Vagina (tissue), 2 donors: ENCODE measurements at regions not wholly inside any gene's neighbourhood (a gene's known extent, or its start where the extent isn't known, plus 50 kb on each side); places are given as distances from the start of the nearest gene placed in this dataset.

ENCODE experiments used
- DNase-seq, 2 donors: peaks; one replicate each; pipeline ENCODE4 v3.0.0-alpha.2; 2017; ENCODE audit errors: extremely low spot score in 2 of 2
- H3K27ac ChIP-seq: fragments of 200-600 bp; sonication (generic); one replicate; pipeline ENCODE4 v1.5.1; 2019
- H3K27me3 ChIP-seq: fragments of 200-600 bp; sonication (generic); one replicate; pipeline ENCODE4 v1.5.1; 2019
- H3K36me3 ChIP-seq, 2 donors: fragments of 200-600 bp; sonication (generic); one replicate each; pipeline ENCODE4 v1.5.1; 2017 to 2019
- H3K4me1 ChIP-seq: fragments of 200-600 bp; sonication (generic); one replicate; pipeline ENCODE4 v1.5.1; 2019
- H3K4me3 ChIP-seq, 2 donors: fragments of 200-600 bp; sonication (generic); 1 replicate in 1 of 2; 2 replicates in 1 of 2; pipeline ENCODE4 v1.5.1; 2016 to 2019
- H3K9me3 ChIP-seq: fragments of 200-600 bp; sonication (generic); one replicate; pipeline ENCODE4 v1.5.1; 2019
- CTCF ChIP-seq, 3 experiments: fragments of 450-650 bp in 2 of 3; fragments of 200-600 bp in 1 of 3; sonication (generic) in 1 of 3; IDR thresholded peaks; one replicate each; pipeline ENCODE4 v1.5.1; 2017 to 2019; ENCODE audit warnings: antibody characterized with exemption in 3 of 3, mild to moderate bottlenecking in 2 of 3, moderate library complexity in 2 of 3
- POLR2A ChIP-seq, 2 donors: fragments of 450-650 bp; IDR thresholded peaks; one replicate each; pipeline ENCODE4 v1.6.1; 2017; ENCODE audit warnings: antibody characterized with exemption in 2 of 2, mild to moderate bottlenecking in 2 of 2, moderate library complexity in 2 of 2
- POLR2AphosphoS5 ChIP-seq, 2 donors: sonication (generic); formaldehyde crosslinking; IDR thresholded peaks; one replicate each; pipeline ENCODE4 v1.9.0; 2017; ENCODE audit warnings: antibody characterized with exemption in 2 of 2, mild to moderate bottlenecking in 2 of 2, low read depth in 1 of 2; ENCODE audit not compliant: insufficient read depth in 1 of 2
- intact Hi-C: fragments of 100-400 bp; cut with DNase I; formaldehyde crosslinking; loops from one replicate; pipeline ENCODE4 v1.15.1; 2023

- intact Hi-C loops = no loop called here
- no peak for DNase-seq
- H3K36me3 ChIP-seq = no peaks in the 10 kb centered on the region
- no peaks in the 10 kb centered on the region for H3K27me3 ChIP-seq
- peaks cover 7% of the 10 kb centered on the region for H3K4me1 ChIP-seq
- H3K9me3 ChIP-seq = no peaks in the 10 kb centered on the region
- no peak overlapping the region for H3K4me3 ChIP-seq
- H3K27ac ChIP-seq = no peak overlapping the region
- TF ChIP-seq POLR2AphosphoS5 (IDR thresholded peaks at IDR 0.05; ENCODE audit: insufficient read depth in 1 of 2, low read depth in 1 of 2) (no peak), POLR2A (IDR thresholded peaks at IDR 0.05) (no peak), CTCF (IDR thresholded peaks at IDR 0.05) (no peak)
Observed at GRCh38 chr22:48650323-48651035, 1177.2 kb downstream of the BRD1 start.

DNA sequence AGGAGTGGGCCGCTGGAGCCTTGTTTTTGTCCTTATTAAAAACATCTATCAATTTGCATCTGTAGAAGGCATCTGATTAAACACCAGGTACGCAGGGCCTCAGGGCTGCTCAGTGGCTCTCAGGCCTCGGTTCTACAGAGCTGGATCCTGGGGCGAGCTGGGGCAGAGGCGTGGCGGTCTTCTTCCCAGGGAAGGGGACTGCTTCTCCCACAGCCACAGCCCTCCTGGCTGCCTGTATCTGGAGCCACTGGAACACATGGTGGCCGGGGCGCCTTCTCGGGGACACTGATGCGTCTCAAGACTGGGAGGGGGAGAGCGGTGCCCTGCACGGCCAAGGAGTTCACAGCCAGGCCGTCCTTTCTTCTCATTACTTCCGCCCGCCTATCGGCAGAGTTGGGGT is 1178.2 kb downstream of the BRD1 start:
- no peak overlapping the region for H3K4me3 ChIP-seq
- H3K27ac ChIP-seq = no peak overlapping the region
- H3K4me1 ChIP-seq = peaks cover 4% of the 10 kb centered on the region
- H3K9me3 ChIP-seq = no peaks in the 10 kb centered on the region
- no peaks in the 10 kb centered on the region for H3K27me3 ChIP-seq
- no peaks in the 10 kb centered on the region for H3K36me3 ChIP-seq
- no peak for DNase-seq
- intact Hi-C loops = no loop called here
- no peak for TF ChIP-seq POLR2AphosphoS5 (IDR thresholded peaks at IDR 0.05; ENCODE audit: insufficient read depth in 1 of 2, low read depth in 1 of 2)
- no peak for TF ChIP-seq CTCF (IDR thresholded peaks at IDR 0.05)
- no peak for TF ChIP-seq POLR2A (IDR thresholded peaks at IDR 0.05)

DNA sequence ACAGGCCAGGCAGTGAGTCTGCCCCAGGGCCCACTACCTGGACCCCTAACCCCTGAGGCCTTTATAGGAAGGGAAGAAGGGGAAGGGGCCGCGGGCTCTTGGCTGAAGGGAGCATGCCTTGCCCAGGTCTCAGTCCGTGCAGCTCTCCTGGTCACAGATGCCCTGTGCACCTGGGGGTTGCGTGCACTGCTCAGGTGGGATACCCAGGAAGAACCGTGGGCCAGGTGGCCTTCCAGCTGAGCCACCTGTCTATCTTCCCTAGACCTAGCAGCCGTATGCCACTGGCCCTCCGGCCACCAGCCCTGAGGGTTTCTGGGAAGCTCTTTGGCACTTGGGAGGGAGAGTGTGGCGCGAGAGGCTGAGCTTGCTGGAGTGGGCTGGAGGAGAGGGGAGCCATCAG is 1178.6 kb downstream of the BRD1 start:
- DNase-seq = no peak
- Histone ChIP-seq H3K27ac (no peak overlapping the region), H3K36me3 (no peaks in the 10 kb centered on the region), H3K9me3 (no peaks in the 10 kb centered on the region), H3K4me3 (no peak overlapping the region), H3K27me3 (no peaks in the 10 kb centered on the region), H3K4me1 (no peaks in the 10 kb centered on the region)
- TF ChIP-seq POLR2AphosphoS5 (IDR thresholded peaks at IDR 0.05; ENCODE audit: insufficient read depth in 1 of 2, low read depth in 1 of 2) = no peak
- intact Hi-C loops = no loop called here

- H3K9me3 ChIP-seq = no peaks in the 10 kb centered on the region
- no peak for DNase-seq
- TF ChIP-seq POLR2A (IDR thresholded peaks at IDR 0.05) = no peak
- no peak for TF ChIP-seq CTCF (IDR thresholded peaks at IDR 0.05)
- no peak for TF ChIP-seq POLR2AphosphoS5 (IDR thresholded peaks at IDR 0.05; ENCODE audit: insufficient read depth in 1 of 2, low read depth in 1 of 2)
- no peaks in the 10 kb centered on the region for H3K4me1 ChIP-seq
- H3K36me3 ChIP-seq = no peaks in the 10 kb centered on the region
- intact Hi-C loops = no loop called here
- no peaks in the 10 kb centered on the region for H3K27me3 ChIP-seq
- H3K27ac ChIP-seq = no peak overlapping the region
- H3K4me3 ChIP-seq = no peak overlapping the region
Observed at GRCh38 chr22:48647606-48648515, 1179.8 kb downstream of the BRD1 start.

DNA sequence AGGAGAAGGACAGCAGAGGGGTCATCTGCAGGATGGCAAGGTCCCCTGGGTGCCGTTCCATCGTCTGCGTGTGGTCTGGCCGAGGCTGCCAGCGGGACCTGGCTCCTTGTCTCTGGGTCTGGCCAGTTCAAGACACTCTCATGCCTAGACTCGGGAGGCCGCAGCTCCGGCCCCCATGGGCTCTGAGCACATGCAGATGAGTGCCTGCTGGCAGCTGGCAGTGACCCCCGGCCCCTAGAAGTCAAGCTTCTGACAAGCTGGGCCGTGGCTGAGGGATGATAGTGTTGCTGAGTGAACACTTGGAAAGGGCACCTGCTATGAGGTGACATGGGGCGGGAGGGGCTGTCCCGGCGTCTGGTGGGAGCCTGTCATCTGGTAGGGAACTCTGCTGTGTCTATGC is 1180.6 kb downstream of the BRD1 start:
- no peaks in the 10 kb centered on the region for H3K36me3 ChIP-seq
- no peaks in the 10 kb centered on the region for H3K9me3 ChIP-seq
- no peak overlapping the region for H3K4me3 ChIP-seq
- H3K27ac ChIP-seq = no peak overlapping the region
- TF ChIP-seq CTCF (IDR thresholded peaks at IDR 0.05) = no peak
- TF ChIP-seq POLR2AphosphoS5 (IDR thresholded peaks at IDR 0.05; ENCODE audit: insufficient read depth in 1 of 2, low read depth in 1 of 2) = no peak
- TF ChIP-seq POLR2A (IDR thresholded peaks at IDR 0.05) = no peak
- H3K4me1 ChIP-seq = no peaks in the 10 kb centered on the region
- H3K27me3 ChIP-seq = no peaks in the 10 kb centered on the region
- DNase-seq = no peak
- intact Hi-C loops = no loop called here
